ENCODE measurements at regions not wholly inside any gene's neighbourhood (a gene's known extent, or its start where the extent isn't known, plus 50 kb on each side); places are given as distances from the start of the nearest gene placed in this dataset.

- Histone ChIP-seq H3K4me3 (ENCODE audit: low read depth in 2 of 2, low read length in 2 of 2) (no peak overlapping the region), H3K4me1 (ENCODE audit: control insufficient read depth, insufficient read depth, low read length) (no peaks in the 10 kb centered on the region), H3K27me3 (ENCODE audit: control insufficient read depth, insufficient read depth, low read length) (no peaks in the 10 kb centered on the region), H3K36me3 (ENCODE audit: control insufficient read depth, insufficient read depth, low read length) (no peaks in the 10 kb centered on the region), H3K27ac (ENCODE audit: low read length) (no peak overlapping the region), H3K9me3 (ENCODE audit: control insufficient read depth, insufficient read depth, low read depth, low read length) (no peaks in the 10 kb centered on the region)
- POLR2A ChIA-PET: no interaction called here
- no peak for ATAC-seq
- BruUV-seq (replicated peaks): no TSS peak
- no peak for DNase-seq (ENCODE audit: low read depth, low spot score)
- in situ Hi-C loops (cut with HindIII; ENCODE audit: low pct_unique_long_range_greater_than_20kb, low sequenced_read_pairs) (no loop called here), intact Hi-C loops (cut with micrococcal nuclease; ENCODE audit: unreplicated experiment) (no loop called here)
- CTCF ChIA-PET: no interaction called here
- TF ChIP-seq SIN3A (IDR thresholded peaks at IDR 0.05; ENCODE audit: borderline replicate concordance, insufficient read depth, low read depth, low read length) (no peak), CTCF (IDR thresholded peaks at IDR 0.05) (no peak), TCF7L2 (IDR thresholded peaks at IDR 0.05; ENCODE audit: low read depth, low read length) (no peak), REST (IDR thresholded peaks at IDR 0.05; ENCODE audit: insufficient read depth in 1 of 2, low read depth in 2 of 2, low read length in 1 of 2) (no peak), POLR2AphosphoS5 (IDR thresholded peaks at IDR 0.05; ENCODE audit: low read depth, low read length) (no peak)
Measured at GRCh38 chr4:97477974-97478373, 665.3 kb downstream of the STPG2 start.

GRCh38 chr4:97479388-97479787, 663.9 kb downstream of the STPG2 start:
- CTCF ChIA-PET: no interaction called here
- Histone ChIP-seq H3K9me3 (ENCODE audit: control insufficient read depth, insufficient read depth, low read depth, low read length) (no peaks in the 10 kb centered on the region), H3K36me3 (ENCODE audit: control insufficient read depth, insufficient read depth, low read length) (no peaks in the 10 kb centered on the region), H3K27ac (ENCODE audit: low read length) (no peak overlapping the region), H3K4me3 (ENCODE audit: low read depth in 2 of 2, low read length in 2 of 2) (no peak overlapping the region), H3K4me1 (ENCODE audit: control insufficient read depth, insufficient read depth, low read length) (no peaks in the 10 kb centered on the region), H3K27me3 (ENCODE audit: control insufficient read depth, insufficient read depth, low read length) (no peaks in the 10 kb centered on the region)
- TF ChIP-seq SIN3A (IDR thresholded peaks at IDR 0.05; ENCODE audit: borderline replicate concordance, insufficient read depth, low read depth, low read length) (no peak), POLR2AphosphoS5 (IDR thresholded peaks at IDR 0.05; ENCODE audit: low read depth, low read length) (no peak), REST (IDR thresholded peaks at IDR 0.05; ENCODE audit: insufficient read depth in 1 of 2, low read depth in 2 of 2, low read length in 1 of 2) (no peak), CTCF (IDR thresholded peaks at IDR 0.05) (no peak), TCF7L2 (IDR thresholded peaks at IDR 0.05; ENCODE audit: low read depth, low read length) (no peak)
- DNase-seq (ENCODE audit: low read depth, low spot score) (no peak), ATAC-seq (no peak)
- POLR2A ChIA-PET: no interaction called here
- BruUV-seq (replicated peaks): no TSS peak
- intact Hi-C loops (cut with micrococcal nuclease; ENCODE audit: unreplicated experiment) (no loop called here), in situ Hi-C loops (cut with HindIII; ENCODE audit: low pct_unique_long_range_greater_than_20kb, low sequenced_read_pairs) (no loop called here)

Data from Panc1 (cell line).